ENCODE measurements at regions not wholly inside any gene's neighbourhood (a gene's known extent, or its start where the extent isn't known, plus 50 kb on each side); places are given as distances from the start of the nearest gene placed in this dataset.

DNA sequence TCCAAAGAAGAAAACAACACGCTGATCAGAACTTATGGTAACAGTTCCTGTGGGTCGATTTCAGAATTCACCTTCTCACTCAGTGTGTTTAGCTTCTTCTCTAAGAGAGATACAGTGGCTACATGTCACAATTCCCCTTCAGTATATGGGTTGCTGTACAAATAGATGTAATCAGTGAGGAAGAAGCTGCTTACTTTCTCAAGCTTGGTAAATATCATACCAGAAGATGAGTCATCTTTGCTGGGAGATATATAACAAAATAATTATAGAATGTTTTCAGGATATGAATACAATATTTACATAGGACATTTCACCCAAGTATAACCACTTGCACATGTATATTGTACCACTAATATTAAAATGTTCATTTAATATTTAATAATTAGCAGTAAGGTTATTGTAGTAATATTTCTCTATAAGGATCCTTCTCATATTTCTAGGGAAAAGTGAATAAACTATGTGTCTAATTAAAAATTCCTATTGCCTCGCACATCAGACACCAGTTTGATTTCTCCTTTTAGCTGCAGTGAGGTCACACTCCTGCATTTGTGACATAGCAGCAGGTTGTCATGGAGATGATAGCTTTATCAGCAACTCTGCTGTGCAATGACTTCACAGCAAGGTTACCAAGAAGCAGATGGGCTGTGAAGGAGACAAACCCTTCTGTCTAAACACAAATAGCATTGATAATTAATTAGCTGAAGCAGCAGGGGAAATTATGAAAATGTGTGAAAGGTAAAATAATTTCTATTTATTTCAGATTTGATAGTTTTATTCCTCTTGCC lies 211.4 kb downstream of the TUSC7 start:
- no peak for TF ChIP-seq CTCF (IDR thresholded peaks at IDR 0.05)
- TF ChIP-seq POLR2A (IDR thresholded peaks at IDR 0.05), result no peak
